PC-3 (cell line): ENCODE measurements at regions not wholly inside any gene's neighbourhood (a gene's known extent, or its start where the extent isn't known, plus 50 kb on each side); places are given as distances from the start of the nearest gene placed in this dataset.

ENCODE experiments used
- EZH2 ChIP-seq: fragments of 300-600 bp; sonication (generic); IDR thresholded peaks from one replicate; pipeline ENCODE4 v1.6.1; 2017; ENCODE audit warnings: antibody characterized with exemption, mild to moderate bottlenecking, low read length; ENCODE audit not compliant: unreplicated experiment
- EZH2phosphoT487 ChIP-seq: fragments of 300-600 bp; sonication (generic); IDR thresholded peaks from 2 replicates; pipeline ENCODE4 v1.6.1; 2018; ENCODE audit warnings: mild to moderate bottlenecking, antibody characterized with exemption, low read length, borderline replicate concordance
- TF ChIP-seq, protein P1 (sequence below): fragments of 300-600 bp; sonication (generic); conservative IDR thresholded peaks from 2 replicates; pipeline ENCODE4 v1.5.1; 2017; ENCODE audit warnings: antibody characterized with exemption, low read depth, mild to moderate bottlenecking, low read length

DNA sequence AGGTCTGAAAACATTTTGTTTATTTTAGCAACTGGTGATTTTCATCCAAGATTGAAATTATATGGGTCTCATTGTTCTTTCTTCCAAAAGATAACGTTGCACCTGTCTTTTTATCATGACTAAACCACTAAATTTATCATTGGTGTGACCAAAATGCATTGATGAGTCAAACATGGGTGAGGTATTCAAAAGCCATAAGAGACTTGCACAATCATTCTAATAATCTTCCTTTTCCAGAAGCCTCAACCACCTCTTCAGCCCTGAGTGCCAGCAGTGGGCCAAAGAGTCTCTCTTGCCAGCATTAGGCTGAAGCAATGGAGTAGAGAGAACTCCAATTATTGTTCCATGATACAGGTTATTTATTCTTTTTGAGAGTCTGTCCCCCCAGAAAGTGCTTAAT, 198.9 kb downstream of the LURAP1L start:
- TF ChIP-seq, protein P1, sequence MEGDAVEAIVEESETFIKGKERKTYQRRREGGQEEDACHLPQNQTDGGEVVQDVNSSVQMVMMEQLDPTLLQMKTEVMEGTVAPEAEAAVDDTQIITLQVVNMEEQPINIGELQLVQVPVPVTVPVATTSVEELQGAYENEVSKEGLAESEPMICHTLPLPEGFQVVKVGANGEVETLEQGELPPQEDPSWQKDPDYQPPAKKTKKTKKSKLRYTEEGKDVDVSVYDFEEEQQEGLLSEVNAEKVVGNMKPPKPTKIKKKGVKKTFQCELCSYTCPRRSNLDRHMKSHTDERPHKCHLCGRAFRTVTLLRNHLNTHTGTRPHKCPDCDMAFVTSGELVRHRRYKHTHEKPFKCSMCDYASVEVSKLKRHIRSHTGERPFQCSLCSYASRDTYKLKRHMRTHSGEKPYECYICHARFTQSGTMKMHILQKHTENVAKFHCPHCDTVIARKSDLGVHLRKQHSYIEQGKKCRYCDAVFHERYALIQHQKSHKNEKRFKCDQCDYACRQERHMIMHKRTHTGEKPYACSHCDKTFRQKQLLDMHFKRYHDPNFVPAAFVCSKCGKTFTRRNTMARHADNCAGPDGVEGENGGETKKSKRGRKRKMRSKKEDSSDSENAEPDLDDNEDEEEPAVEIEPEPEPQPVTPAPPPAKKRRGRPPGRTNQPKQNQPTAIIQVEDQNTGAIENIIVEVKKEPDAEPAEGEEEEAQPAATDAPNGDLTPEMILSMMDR, result no peak
- TF ChIP-seq EZH2 (no peak), EZH2phosphoT487 (no peak)
